ENCODE measurements at regions not wholly inside any gene's neighbourhood (a gene's known extent, or its start where the extent isn't known, plus 50 kb on each side); places are given as distances from the start of the nearest gene placed in this dataset.

- TF ChIP-seq POLR2A (IDR thresholded peaks at IDR 0.05; ENCODE audit: low read depth, low read length): no peak
- TF ChIP-seq POLR2AphosphoS5 (IDR thresholded peaks at IDR 0.05; ENCODE audit: low read depth, low read length): no peak
- TF ChIP-seq TAF1 (IDR thresholded peaks at IDR 0.05; ENCODE audit: borderline replicate concordance, low read depth, low read length): no peak
- no peak for FAIRE-seq
- DNase-seq (ENCODE audit: insufficient read length): no peak
Measured at GRCh38 chr5:77928776-77929300, 152.7 kb upstream of the TBCA start.

DNA sequence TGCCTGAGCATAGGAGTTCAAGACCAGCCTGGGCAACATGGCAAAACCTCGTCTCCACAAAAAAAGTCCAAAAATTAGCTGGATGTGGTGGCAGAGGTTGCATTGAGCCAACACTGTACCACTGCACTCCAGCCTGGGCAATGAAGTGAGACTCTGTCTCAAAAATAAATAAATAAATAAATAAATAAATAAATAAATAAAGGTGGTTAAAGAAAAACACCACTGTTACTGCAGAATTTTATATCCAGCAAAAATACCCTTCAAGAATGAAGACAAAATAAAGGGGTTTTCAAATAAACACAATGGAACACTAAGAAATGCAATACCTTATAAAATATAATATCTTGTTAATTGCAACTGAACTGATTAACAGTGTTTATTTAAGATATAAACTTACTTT, 150.2 kb upstream of the TBCA start:
- TF ChIP-seq POLR2A (IDR thresholded peaks at IDR 0.05; ENCODE audit: low read depth, low read length): no peak
- no peak for TF ChIP-seq POLR2AphosphoS5 (IDR thresholded peaks at IDR 0.05; ENCODE audit: low read depth, low read length)
- TF ChIP-seq TAF1 (IDR thresholded peaks at IDR 0.05; ENCODE audit: borderline replicate concordance, low read depth, low read length): no peak
- no peak for FAIRE-seq
- DNase-seq (ENCODE audit: insufficient read length): no peak

DNA sequence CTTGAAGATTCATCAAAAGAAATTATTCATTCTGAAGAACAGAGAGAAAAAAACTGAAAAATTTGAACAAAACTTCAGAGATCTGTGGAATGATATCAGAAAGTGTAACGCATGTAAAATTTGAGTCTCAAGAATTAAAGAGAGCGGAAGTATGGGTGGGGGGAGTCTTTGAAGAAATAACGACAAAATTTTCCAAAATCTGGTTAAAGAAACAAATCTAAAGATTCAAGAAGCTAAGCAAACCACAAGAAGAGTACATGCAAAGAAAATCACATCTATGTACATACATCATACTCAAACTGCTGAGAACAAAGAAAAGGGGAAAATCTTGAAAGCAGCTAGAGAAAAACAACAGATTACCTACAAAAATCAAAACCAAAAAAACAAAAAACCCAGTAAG, 149.4 kb upstream of the TBCA start:
- no peak for TF ChIP-seq POLR2AphosphoS5 (IDR thresholded peaks at IDR 0.05; ENCODE audit: low read depth, low read length)
- TF ChIP-seq POLR2A (IDR thresholded peaks at IDR 0.05; ENCODE audit: low read depth, low read length): no peak
- TF ChIP-seq TAF1 (IDR thresholded peaks at IDR 0.05; ENCODE audit: borderline replicate concordance, low read depth, low read length): no peak
- no peak for DNase-seq (ENCODE audit: insufficient read length)
- no peak for FAIRE-seq

GRCh38 chr5:77924081-77924480, 147.9 kb upstream of the TBCA start:
- TF ChIP-seq TAF1 (IDR thresholded peaks at IDR 0.05; ENCODE audit: borderline replicate concordance, low read depth, low read length) (no peak), POLR2A (IDR thresholded peaks at IDR 0.05; ENCODE audit: low read depth, low read length) (no peak), POLR2AphosphoS5 (IDR thresholded peaks at IDR 0.05; ENCODE audit: low read depth, low read length) (no peak)
- FAIRE-seq (no peak), DNase-seq (ENCODE audit: insufficient read length) (no peak)

GRCh38 chr5:77923666-77924065, 147.5 kb upstream of the TBCA start:
- DNase-seq (ENCODE audit: insufficient read length) (no peak), FAIRE-seq (no peak)
- no peak for TF ChIP-seq POLR2AphosphoS5 (IDR thresholded peaks at IDR 0.05; ENCODE audit: low read depth, low read length)
- TF ChIP-seq POLR2A (IDR thresholded peaks at IDR 0.05; ENCODE audit: low read depth, low read length): no peak
- no peak for TF ChIP-seq TAF1 (IDR thresholded peaks at IDR 0.05; ENCODE audit: borderline replicate concordance, low read depth, low read length)

- TF ChIP-seq POLR2A (IDR thresholded peaks at IDR 0.05; ENCODE audit: low read depth, low read length) (no peak), TAF1 (IDR thresholded peaks at IDR 0.05; ENCODE audit: borderline replicate concordance, low read depth, low read length) (no peak), POLR2AphosphoS5 (IDR thresholded peaks at IDR 0.05; ENCODE audit: low read depth, low read length) (no peak)
- FAIRE-seq: no peak
- no peak for DNase-seq (ENCODE audit: insufficient read length)
Measured at GRCh38 chr5:77921094-77921768, 145.1 kb upstream of the TBCA start.

DNA sequence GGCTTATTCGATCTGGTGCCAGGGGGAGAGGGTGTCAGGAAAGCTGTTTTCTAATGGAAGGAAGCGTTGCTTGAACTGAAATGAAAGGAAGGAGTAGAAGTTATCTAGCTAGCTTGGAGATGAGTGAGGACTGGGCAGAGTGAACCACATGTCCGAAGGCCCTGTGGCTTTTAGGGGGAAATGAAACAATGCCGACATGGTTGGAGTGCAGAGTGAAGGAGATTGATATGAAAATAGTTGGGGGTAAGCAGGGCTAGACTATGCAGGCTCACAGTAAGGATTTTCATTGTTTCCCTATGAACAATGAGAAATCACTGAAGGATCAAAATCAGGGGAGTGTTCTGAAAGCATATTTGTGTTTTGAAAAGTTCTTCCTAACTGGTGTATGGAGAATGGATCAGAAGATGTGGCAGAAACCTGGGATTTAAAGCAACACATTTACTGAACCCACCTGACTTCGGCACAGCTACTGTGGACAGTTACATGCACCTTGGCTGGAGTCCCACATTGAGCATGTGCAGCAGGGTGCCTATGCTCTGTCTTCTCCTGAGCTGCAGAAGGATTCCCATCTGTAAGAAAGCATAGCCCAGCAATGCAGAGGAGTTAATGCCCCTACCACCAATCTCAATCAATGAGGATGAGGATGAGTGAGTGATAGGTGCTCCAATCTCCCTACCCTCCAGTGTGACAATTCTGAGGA, 144.4 kb upstream of the TBCA start:
- no peak for TF ChIP-seq POLR2A (IDR thresholded peaks at IDR 0.05; ENCODE audit: low read depth, low read length)
- TF ChIP-seq TAF1 (IDR thresholded peaks at IDR 0.05; ENCODE audit: borderline replicate concordance, low read depth, low read length): no peak
- no peak for TF ChIP-seq POLR2AphosphoS5 (IDR thresholded peaks at IDR 0.05; ENCODE audit: low read depth, low read length)
- FAIRE-seq (peak; percentile 5), DNase-seq (ENCODE audit: insufficient read length) (no peak)

DNA sequence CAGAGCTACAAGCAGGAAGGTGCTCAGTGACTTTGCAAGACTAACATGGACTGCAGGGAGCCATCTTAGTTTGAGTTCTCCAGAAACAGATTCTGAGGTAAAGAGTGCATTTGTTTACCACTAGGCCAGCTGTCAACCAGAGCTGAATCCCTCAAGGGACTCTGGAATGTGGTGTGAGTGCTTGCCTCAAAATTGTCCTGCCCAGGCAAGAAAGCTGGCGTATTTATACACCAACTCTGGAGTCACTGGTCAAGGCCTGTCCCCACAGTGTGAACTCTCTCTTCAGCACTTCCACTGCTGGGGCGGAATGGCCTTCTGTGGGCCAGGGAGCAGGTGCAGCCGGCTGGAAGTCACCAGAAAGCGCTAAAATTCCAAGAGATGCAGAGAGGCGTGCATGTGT, 139.2 kb upstream of the TBCA start:
- DNase-seq (ENCODE audit: insufficient read length) (no peak), FAIRE-seq (no peak)
- TF ChIP-seq POLR2AphosphoS5 (IDR thresholded peaks at IDR 0.05; ENCODE audit: low read depth, low read length): no peak
- no peak for TF ChIP-seq TAF1 (IDR thresholded peaks at IDR 0.05; ENCODE audit: borderline replicate concordance, low read depth, low read length)
- no peak for TF ChIP-seq POLR2A (IDR thresholded peaks at IDR 0.05; ENCODE audit: low read depth, low read length)

DNA sequence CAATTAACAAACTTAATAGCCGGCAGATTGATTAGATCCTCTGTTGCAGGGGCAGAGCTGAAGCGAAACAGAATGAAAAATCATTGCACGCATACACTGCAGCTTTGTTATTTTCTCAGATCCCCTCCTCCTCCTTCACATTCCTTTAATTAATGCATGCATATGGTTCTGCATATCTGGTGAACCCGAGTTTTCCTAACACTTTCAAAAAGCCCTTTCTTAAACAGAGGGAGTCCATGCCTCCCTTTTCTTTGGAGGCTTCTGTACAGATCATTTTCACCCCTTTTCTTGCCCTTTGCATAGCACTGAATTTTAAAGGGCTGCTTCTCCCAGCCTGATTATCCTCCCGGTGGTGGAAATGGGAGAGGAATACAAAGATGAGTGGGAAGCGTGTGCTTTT, 136.6 kb upstream of the TBCA start:
- no peak for FAIRE-seq
- no peak for TF ChIP-seq POLR2A (IDR thresholded peaks at IDR 0.05; ENCODE audit: low read depth, low read length)
- no peak for TF ChIP-seq POLR2AphosphoS5 (IDR thresholded peaks at IDR 0.05; ENCODE audit: low read depth, low read length)
- TF ChIP-seq TAF1 (IDR thresholded peaks at IDR 0.05; ENCODE audit: borderline replicate concordance, low read depth, low read length): no peak
- no peak for DNase-seq (ENCODE audit: insufficient read length)

- no peak for FAIRE-seq
- TF ChIP-seq TAF1 (IDR thresholded peaks at IDR 0.05; ENCODE audit: borderline replicate concordance, low read depth, low read length): no peak
- no peak for TF ChIP-seq POLR2A (IDR thresholded peaks at IDR 0.05; ENCODE audit: low read depth, low read length)
- no peak for TF ChIP-seq POLR2AphosphoS5 (IDR thresholded peaks at IDR 0.05; ENCODE audit: low read depth, low read length)
- DNase-seq (ENCODE audit: insufficient read length): no peak
Measured at GRCh38 chr5:77910602-77911188, 134.6 kb upstream of the TBCA start.

- no peak for FAIRE-seq
- TF ChIP-seq TAF1 (IDR thresholded peaks at IDR 0.05; ENCODE audit: borderline replicate concordance, low read depth, low read length): no peak
- TF ChIP-seq POLR2AphosphoS5 (IDR thresholded peaks at IDR 0.05; ENCODE audit: low read depth, low read length): no peak
- TF ChIP-seq POLR2A (IDR thresholded peaks at IDR 0.05; ENCODE audit: low read depth, low read length): no peak
- no peak for DNase-seq (ENCODE audit: insufficient read length)
Measured at GRCh38 chr5:77909237-77909636, 133.1 kb upstream of the TBCA start.

Data from GM12892 (cell line).